GM19467 (cell line): ENCODE measurements at regions not wholly inside any gene's neighbourhood (a gene's known extent, or its start where the extent isn't known, plus 50 kb on each side); places are given as distances from the start of the nearest gene placed in this dataset.
"Not testable (repeated sequence)": the region's sequence is repeated elsewhere in the genome, so short reads cannot be mapped to it uniquely, and the experiment has no call there.

ENCODE experiments used
- ATAC-seq: cut with Tn5 transposase; IDR thresholded peaks from one replicate; pipeline ENCODE4 v1.9.1; 2021; ENCODE audit warnings: mild to moderate bottlenecking, moderate library complexity; ENCODE audit not compliant: unreplicated experiment

DNA sequence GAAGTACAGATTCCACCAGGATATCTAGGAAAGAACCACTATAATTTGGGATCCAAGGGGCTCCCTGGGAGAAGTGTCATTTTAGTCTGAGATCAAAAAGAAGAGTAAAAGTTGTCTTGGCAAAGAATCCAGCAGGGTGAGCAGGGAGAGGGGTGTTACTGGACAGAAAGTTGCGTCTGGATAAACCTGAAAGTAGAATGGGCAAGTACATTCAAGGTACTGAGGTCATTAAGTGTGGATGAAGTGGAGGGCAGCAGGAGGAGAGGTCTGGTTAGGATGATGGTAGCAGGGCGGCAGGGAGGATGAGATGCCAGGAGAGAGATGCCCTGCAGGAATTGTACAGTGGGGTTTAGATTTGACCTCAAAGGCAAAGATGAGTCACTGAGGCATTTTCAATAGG, 253.3 kb downstream of the KLF13 start:
- ATAC-seq, result no peak

DNA sequence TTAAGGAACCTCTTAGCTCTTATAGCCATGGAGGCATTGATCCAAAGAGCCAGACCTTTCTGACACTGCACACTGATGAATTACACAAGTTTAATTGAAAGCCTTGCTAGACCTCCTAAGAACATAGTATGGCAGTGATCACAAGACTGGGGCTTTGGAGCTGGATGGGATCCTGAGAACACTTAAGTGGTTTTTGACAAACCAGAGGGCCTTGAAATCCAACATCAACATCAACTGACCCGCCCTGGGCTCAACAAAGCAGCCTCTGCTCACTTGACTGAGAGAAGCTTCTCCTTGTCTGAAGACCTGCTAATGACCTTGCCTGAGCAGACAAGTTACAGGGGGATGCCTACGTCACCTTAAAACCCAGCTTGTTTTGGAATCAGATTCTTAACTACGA, 257.6 kb downstream of the KLF13 start:
- ATAC-seq, result no peak

DNA sequence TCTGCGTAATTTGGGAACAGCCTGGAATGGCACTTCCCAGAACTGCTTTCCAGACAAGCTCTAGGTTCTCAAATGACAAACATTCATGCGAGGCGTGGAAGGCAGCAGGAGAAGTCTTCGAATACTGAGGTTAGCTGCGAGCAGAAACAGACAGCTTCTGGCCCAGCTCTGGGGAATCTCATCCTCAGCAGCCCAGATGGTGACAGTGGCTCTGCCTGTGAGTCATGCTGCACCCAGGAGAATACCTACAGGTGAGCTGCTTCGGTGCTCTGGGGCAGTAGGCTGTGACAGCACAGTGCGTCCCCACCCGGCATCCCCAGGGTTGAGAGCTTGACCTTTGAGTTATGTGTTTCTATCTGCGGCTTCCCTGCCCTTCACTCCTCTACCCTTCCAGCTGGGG, 258.6 kb downstream of the KLF13 start:
- ATAC-seq, result no peak

DNA sequence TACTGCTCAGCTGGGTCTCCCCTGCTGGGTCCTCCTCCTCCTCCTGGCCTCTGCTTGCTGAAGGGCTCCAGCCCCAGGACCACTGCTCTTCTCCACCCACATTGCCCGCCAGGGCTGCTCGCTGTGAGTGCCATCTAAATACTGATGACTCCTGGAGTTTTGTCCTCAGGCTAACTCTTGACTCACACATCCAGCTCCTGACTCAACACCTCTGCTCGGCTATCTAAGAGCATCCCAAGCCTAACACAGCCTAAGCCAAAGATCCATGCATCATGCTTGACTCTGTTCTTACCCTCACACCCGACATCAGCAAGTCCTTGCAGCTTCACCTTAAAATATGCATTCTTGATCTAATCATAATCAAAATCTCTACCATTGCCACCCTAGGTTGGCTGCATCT, 260.2 kb downstream of the KLF13 start:
- no peak for ATAC-seq

DNA sequence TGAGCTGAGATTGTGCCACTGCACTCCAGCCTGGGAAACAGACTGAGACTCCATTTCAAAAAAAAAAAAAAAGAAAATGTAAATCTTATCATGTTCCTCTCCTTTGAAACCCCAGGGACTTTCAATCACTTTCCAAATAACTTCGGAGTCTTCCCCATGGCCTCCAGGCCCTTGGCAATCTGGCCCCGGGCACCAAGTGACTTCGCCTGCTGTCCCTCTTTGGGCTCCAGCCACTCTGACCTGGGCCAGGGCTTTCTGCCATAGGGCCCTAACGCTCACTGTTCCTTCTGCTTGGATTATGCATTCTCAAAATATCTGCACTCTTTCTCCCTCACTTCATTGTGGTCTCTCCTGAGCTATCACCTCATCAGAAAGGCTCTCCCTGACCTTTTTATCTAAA, 260.9 kb downstream of the KLF13 start:
- no peak for ATAC-seq

DNA sequence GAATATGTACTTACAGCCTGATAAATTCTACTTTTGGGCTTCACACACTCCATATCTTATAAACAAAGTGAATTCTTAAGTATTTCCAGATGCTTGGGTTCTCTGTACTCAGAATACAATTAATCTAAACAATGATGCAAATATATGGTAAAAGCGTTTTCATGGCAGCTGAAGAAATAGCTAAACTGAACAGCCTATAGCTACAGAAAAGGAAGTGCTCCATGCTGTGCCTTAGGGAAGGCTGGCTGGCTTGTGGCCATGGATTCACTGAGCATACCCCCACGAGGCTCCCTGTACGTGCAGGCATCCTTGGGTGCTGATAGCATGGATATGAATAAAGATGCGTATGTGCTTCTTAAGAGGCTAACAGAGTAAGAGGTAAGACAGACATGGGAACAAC, 264.0 kb downstream of the KLF13 start:
- no peak for ATAC-seq

DNA sequence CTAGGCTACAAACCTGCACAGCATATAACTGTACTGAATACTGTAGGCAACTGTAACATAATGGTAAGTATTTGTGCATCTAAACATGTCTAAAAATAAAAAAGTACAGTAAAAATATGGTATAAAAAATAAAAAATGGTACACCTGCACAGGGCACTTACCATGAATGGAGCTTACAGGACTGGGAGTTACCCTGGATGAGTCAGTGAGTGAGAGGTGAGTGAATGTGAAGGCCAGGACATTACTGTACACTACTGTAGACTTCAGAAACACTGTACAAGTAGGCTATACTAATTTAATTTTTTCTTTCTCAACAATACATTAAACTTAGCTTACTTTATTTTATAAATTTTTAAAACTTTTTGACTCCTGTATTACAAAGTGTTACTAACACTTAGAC, 265.3 kb downstream of the KLF13 start:
- no peak for ATAC-seq

DNA sequence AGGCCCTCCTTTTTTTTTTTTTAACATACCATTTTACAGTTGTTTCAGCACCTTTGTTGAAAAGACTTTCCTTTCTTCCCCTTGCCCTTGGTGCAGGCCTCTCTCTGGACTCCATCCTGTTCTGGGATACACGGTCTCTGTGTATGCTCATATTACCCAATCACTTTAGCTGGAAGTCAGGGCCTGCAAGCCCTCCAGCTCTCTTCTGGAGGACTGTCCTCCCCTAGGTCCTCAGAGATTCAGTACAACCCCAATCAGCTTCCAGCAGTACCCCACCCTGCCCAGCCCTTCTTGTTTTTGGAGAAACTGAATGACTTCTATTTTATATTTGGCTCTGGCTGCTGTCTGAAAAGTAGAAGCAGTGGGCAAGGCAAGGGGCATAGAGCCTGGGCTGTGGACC, 270.8 kb downstream of the KLF13 start:
- no peak for ATAC-seq

DNA sequence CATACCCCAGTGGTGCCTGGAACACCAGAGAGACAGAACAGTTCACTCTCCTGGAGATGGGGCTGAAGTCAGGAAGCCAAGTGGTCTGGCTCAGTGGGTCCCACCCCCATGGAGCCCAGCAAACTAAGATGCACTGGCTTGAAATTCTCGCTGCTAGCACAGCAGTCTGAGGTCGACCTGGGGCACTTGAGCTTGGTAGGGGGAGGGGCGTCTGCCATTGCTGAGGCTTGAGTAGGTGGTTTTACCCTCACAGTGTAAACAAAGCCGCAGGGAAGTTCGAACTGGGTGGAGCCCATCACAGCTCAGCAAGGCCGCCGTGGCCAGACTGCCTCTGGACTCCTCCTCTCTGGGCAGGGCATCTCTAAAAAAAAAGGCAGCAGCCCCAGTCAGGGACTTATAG, 272.0 kb downstream of the KLF13 start:
- ATAC-seq, result no peak

DNA sequence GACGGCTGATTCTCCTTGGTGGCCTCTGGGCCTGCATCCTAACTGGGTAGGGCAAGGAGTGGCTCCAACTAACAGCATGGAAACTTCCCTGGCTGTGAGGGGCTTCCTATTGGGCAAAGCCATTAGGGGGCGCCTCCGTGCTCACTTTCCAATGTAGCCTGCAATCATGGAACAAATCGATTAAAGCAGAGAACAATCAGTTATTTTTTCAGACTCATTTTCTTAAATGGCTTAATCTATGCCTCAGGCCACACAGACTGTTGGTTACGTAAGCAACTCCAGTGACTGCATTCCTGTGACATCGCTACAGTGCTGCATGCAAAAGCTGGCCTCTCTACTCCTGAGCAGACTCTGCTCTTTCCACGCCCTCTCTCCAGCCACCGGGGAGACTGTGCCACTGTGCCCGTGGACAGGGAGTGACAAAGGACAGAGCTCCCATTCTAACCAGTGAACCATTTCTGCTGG, 278.9 kb downstream of the KLF13 start:
- ATAC-seq, result no peak

DNA sequence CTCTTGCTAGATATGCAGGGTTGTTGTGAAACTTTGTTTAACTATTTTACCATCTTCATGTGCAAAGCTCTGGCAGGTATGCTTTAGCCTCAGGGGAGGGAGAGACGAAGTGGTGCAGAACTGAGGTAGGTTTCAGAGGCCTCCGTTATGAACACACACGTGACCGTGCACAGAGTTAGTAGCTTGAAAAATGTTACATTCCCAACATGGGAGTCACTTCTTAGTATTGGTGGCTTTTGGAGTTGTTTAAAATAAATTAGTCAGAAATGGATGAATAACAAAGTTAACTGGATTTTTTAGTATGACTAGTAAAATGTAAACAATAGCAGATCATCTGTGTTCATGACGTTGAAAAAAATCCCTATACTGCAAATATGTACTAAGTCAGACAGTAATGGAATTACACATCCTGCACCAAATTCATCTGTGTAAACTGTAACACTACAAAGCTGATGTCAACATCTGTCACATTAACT, 279.6 kb downstream of the KLF13 start:
- no peak for ATAC-seq

DNA sequence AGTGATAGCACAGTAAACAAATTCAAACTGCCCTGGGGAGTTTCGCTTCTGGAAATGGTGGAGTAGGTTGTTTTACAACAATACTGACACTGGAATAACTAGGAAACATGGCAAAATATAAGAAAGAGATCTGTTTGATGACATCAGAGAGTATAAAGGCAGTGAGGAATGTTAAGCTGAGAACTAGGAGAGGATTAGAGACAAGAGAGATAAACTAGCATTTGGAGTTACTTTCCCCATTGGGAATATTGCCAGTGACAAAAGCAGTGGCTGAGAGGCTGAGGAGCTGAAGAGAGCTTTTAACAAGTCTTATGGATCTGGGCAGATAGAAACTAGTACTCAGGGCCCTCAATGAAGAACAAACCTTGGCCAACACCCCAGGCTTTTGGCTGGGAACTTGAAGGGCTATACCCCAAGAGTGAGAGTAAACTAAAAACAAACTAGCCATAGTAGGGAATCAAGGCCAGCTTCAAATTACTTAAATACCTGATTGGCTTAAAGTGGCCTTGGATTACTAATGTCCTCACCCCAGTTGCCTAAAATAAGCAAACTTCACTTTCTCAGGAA, 280.4 kb downstream of the KLF13 start:
- no peak for ATAC-seq

DNA sequence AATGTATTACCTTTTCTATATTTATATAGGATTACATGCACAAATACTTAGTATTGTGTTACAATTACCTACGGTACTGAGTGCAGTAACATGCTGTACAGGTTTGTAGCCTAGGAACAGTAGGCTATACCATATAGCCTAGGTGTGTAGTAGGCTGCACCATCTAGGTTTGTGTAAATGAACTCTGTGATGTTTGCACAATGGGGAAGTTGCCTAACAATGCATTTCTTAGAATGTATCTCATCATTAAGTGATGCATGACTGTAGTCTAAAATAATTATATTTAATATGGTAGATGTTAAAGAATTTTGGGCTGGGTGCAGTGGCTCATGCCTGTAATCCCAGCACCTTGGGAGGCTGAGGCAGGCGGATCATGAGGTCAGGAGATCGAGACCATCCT, 281.0 kb downstream of the KLF13 start:
- ATAC-seq, result no peak

DNA sequence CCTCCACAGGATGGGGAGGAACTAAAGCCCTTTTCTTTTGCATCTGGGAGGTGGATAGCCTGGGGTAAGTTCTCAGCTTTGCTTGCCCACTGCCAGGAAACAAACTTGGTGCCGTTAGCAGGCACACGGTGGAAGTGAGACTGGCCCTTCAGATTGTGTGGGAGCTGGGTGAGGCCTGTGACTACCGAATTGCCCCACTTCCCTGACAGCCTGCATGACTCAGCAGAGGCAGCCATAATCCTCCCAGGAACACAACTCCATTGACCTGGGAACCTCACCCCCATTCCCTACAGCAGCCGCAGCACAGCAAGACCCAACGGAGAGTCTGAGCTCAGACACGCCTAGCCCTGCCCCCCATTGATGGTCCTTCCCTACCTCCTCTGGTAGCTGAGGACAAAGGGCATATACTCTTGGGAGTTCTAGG, 282.6 kb downstream of the KLF13 start:
- ATAC-seq, result no peak

DNA sequence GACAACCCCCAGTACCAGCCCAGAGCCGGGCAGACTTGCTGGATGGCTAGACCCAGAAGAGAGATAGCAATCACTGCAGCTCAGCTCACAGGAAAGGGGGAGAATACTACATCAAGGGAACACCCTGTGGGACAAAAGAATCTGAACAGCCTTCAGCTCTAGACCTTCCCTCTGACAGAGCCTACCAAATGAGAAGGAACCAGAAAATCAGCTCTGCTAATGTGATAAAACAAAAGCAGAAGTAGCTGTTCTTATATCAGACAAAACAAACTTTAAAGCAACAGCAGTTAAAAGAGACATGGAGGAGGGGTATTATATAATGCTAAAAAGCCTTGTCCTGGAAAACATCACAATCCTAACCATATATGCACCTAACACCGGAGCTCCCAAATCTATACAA, 283.3 kb downstream of the KLF13 start:
- ATAC-seq, result no peak

DNA sequence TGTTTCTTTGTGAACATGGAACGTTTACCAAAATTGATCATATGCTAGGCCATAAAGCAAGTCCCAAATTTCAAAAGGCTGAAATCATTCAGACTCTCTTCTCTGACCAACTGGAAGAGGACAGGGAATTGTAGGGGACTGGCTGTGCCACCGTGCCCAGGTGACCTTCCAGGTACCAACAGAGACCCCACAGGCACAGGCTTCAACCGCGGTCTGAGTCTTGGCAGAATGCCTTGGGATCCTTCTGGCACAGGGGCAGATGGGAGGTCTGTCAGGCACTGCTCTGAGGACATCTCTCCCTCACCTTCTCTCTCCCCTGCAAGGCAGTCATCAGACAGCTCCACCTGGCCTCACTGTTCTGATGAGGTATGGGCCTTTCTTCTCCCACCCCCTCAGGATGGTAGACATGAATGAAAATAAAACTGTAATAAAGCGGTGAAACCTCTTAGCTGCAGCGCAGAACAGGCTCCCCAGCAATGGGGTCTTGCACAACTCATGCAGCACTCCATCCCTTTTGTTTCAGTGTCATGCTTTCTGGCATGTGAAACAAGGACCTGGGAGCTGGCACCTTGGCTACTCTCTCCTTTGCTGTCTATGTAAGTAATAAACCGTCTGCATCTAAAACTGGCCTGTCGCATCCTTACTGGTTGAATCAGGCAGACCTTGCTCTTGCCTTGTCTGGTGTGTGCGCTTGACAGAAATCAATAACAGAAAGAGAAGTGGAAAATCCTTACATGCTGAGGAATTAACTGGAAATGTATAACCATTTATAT, 289.2 kb downstream of the KLF13 start:
- no peak for ATAC-seq

DNA sequence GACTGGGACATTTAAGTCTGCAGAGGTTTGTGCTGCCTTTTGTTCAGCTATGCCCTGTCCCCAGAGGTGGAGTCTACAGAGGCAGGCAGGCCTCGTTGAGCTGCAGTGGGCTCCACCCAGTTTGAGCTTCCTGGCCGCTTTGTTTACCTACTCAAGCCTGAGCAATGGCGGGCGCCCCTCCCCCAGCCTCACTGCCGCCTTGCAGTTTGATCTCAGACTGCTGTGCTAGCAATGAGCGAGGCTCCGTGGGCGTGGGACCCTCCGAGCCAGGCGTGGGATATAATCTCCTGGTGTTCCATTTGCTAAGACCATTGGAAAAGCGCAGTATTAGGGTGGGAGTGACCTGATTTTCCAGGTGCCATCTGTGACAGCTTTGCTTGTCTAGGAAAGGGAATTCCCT, 296.7 kb downstream of the KLF13 start:
- not testable (repeated sequence) for ATAC-seq

DNA sequence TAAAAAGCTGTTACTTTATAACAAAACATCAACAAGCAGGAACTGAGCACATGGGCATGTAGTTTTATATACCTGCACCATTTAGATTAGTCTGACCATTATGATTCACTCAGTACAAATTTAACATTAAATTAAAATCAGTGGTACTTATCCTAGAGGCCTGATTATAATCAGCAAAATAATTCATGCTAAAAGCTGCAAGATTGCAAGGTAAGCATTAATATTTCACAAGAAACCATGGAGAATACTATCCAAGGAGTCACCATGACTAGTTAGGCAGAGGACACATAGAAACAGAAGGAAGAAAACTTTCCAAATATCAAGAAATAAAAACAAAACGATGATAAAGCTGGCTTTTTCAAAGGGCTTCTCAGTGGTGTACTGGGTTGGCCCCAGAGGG, 297.5 kb downstream of the KLF13 start:
- ATAC-seq, result not testable (repeated sequence)

DNA sequence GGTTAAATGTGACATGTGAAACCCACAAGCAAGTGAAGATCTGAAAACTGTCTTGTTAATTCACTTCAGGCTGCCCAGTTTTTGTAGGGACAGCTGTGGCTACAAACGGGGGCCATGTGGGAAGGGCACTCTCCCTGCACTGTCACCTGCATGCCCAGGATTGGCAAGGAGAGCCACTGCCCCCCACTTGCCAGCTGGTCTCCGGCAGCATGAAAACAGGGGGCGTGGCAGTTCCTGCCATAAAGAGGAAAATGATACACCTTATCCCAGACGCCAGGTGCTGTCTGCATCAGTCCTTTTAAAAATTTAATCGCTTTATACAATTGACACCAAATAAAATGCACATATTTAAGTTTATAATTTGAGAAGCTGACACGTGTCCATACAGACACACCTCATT, 309.1 kb downstream of the KLF13 start:
- ATAC-seq, result not testable (repeated sequence)

DNA sequence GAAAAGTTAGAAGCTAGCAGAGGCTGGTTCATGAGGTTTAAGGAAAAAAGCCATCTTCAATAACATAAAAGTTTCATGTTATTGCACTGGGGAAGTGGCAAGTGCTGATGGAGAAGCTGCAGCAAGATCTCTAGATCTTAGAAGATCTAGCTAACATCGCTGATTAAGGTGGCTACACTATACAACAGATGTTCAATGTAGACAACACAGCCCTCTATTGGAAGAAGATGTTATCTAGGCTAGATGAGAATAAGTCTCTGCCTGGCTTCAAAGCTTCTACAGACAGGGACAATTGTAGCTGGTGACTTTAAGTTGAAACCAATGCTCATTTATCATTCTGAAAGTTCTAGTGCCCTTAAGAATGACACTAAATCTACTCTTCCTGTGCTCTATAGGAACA, 310.3 kb downstream of the KLF13 start:
- not testable (repeated sequence) for ATAC-seq

DNA sequence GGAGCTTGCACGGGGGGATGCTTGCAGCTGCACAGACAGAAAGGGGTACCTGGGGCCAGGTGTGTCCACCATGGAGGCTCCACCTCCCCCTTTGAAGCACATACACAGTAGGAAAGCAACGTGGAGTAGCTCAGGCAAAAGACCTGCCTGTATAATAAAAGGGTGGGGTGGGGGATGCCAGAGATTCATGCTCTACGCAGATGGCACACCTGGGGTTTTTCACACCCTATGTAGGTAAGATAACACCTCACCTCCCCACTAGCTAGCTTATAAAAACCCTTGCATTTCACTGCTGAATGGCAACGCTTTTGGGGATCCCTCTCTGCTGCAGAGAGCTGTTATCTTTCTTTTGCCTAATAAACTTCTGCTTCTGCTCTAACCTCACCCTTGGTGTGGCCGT, 317.3 kb downstream of the KLF13 start:
- ATAC-seq, result not testable (repeated sequence)

DNA sequence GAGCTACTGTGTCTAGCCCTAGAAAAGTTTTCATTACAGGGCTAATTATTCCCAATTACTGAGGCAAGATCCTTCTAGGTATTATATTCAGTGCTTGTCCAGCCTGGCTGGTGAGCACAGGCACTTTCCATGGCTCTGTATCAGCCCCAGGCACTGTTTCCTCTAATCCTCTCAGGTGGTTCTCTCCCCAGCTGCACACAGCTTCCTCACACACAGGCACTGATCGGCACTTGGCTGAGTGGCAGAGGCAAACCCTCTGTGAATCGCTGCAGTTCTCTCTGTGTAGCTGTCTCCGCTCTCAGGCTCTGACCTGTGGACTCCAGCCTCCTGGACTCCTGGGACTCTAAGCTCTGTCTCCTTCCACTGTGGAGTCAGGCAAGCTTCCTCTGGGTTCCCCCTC, 318.1 kb downstream of the KLF13 start:
- ATAC-seq, result not testable (repeated sequence)
